PFSK-1 (cell line): ENCODE measurements at regions not wholly inside any gene's neighbourhood (a gene's known extent, or its start where the extent isn't known, plus 50 kb on each side); places are given as distances from the start of the nearest gene placed in this dataset.

Experiments used
- FOXP2 ChIP-seq: optimal IDR thresholded peaks from 2 replicates; pipeline ENCODE3; 2011; ENCODE audit warnings: borderline replicate concordance, control low read depth, inconsistent platforms; ENCODE audit not compliant: insufficient read depth; ENCODE audit errors: extremely low read length, extremely low read depth
- POLR2AphosphoS5 ChIP-seq: IDR thresholded peaks from 2 replicates; pipeline ENCODE4 v1.6.1; 2012; ENCODE audit warnings: low read depth, mild to moderate bottlenecking, control low read depth, low read length, moderate library complexity
- REST ChIP-seq, 2 experiments: IDR thresholded peaks; 2 replicates each; pipeline versions ENCODE4 v1.6.1 to v1.8.0; 2011 to 2012; ENCODE audit warnings: low read depth in 2 of 2, low read length in 2 of 2, control low read depth in 1 of 2, inconsistent platforms in 1 of 2, mild to moderate bottlenecking in 1 of 2, moderate library complexity in 1 of 2; ENCODE audit not compliant: insufficient read depth in 1 of 2
- SIN3A ChIP-seq: IDR thresholded peaks from 2 replicates; pipeline ENCODE4 v1.6.1; 2012; ENCODE audit warnings: mild to moderate bottlenecking, low read length, moderate library complexity, borderline replicate concordance; ENCODE audit not compliant: insufficient read depth
- TAF1 ChIP-seq: IDR thresholded peaks from 2 replicates; pipeline ENCODE4 v1.6.1; 2012; ENCODE audit warnings: low read length, control low read depth, borderline replicate concordance; ENCODE audit not compliant: insufficient read depth

- TF ChIP-seq POLR2AphosphoS5 (no peak), TAF1 (no peak), SIN3A (no peak)
These were observed 286.4 kb upstream of the TNC start for GRCh38 chr9:115404311-115404710.

- no peak for TF ChIP-seq TAF1
- TF ChIP-seq POLR2AphosphoS5, result no peak
- no peak for TF ChIP-seq FOXP2
- TF ChIP-seq REST (IDR thresholded peaks at IDR 0.05; ENCODE audit: insufficient read depth in 1 of 2, low read depth in 2 of 2, low read length in 2 of 2), result no peak
- no peak for TF ChIP-seq SIN3A
These were observed 293.6 kb upstream of the TNC start for GRCh38 chr9:115411516-115411915.

GRCh38 chr9:115411993-115412452, 294.1 kb upstream of the TNC start:
- TF ChIP-seq SIN3A (no peak), REST (IDR thresholded peaks at IDR 0.05; ENCODE audit: insufficient read depth in 1 of 2, low read depth in 2 of 2, low read length in 2 of 2) (no peak), FOXP2 (no peak), TAF1 (no peak), POLR2AphosphoS5 (no peak)

GRCh38 chr9:115412656-115413055, 294.7 kb upstream of the TNC start:
- TF ChIP-seq REST (IDR thresholded peaks at IDR 0.05; ENCODE audit: insufficient read depth in 1 of 2, low read depth in 2 of 2, low read length in 2 of 2) (no peak), FOXP2 (no peak), POLR2AphosphoS5 (no peak), SIN3A (no peak), TAF1 (no peak)

GRCh38 chr9:115413304-115413703, 295.3 kb upstream of the TNC start:
- no peak for TF ChIP-seq POLR2AphosphoS5
- no peak for TF ChIP-seq SIN3A
- TF ChIP-seq FOXP2, result no peak
- no peak for TF ChIP-seq REST (IDR thresholded peaks at IDR 0.05; ENCODE audit: insufficient read depth in 1 of 2, low read depth in 2 of 2, low read length in 2 of 2)
- no peak for TF ChIP-seq TAF1
